Mucosa of rectum (tissue), 2 donors: ENCODE measurements at regions not wholly inside any gene's neighbourhood (a gene's known extent, or its start where the extent isn't known, plus 50 kb on each side); places are given as distances from the start of the nearest gene placed in this dataset.

Source experiments
- H3K27ac ChIP-seq, 2 donors: one replicate each; pipeline ENCODE4 v1.7.0; 2013; ENCODE audit warnings: inconsistent platforms in 2 of 2, low read depth in 2 of 2, low read length in 2 of 2
- H3K27me3 ChIP-seq, 2 donors: one replicate each; pipeline ENCODE4 v1.7.0; 2013; ENCODE audit warnings: low read length in 2 of 2; ENCODE audit not compliant: control insufficient read depth in 2 of 2, insufficient read depth in 2 of 2
- H3K36me3 ChIP-seq, 2 donors: one replicate each; pipeline ENCODE4 v1.7.0; 2013; ENCODE audit warnings: low read length in 2 of 2; ENCODE audit not compliant: control insufficient read depth in 2 of 2, insufficient read depth in 2 of 2
- H3K4me1 ChIP-seq, 2 donors: one replicate each; pipeline ENCODE4 v1.7.0; 2013; ENCODE audit warnings: low read length in 2 of 2, mild to moderate bottlenecking in 1 of 2; ENCODE audit not compliant: control insufficient read depth in 2 of 2, insufficient read depth in 2 of 2
- H3K4me3 ChIP-seq, 2 donors: one replicate each; pipeline ENCODE4 v1.7.0; 2013; ENCODE audit warnings: low read length in 2 of 2
- H3K9ac ChIP-seq, 2 donors: one replicate each; pipeline ENCODE4 v1.7.0; 2013; ENCODE audit warnings: low read length in 2 of 2, low read depth in 1 of 2, mild to moderate bottlenecking in 1 of 2
- H3K9me3 ChIP-seq, 2 donors: one replicate each; pipeline ENCODE4 v1.7.0; 2013; ENCODE audit warnings: low read length in 2 of 2; ENCODE audit not compliant: control insufficient read depth in 2 of 2
- donor health status: healthy.
- donor health status: Normal muscosa, but diverticular disease.

GRCh38 chr21:20943561-20943997 is 54.6 kb upstream of the NCAM2 start:
- Histone ChIP-seq H3K27me3 (no peaks in the 10 kb centered on the region), H3K36me3 (no peaks in the 10 kb centered on the region), H3K27ac (no peak overlapping the region), H3K9ac (no peak overlapping the region), H3K4me1 (no peaks in the 10 kb centered on the region), H3K4me3 (no peak overlapping the region), H3K9me3 (no peaks in the 10 kb centered on the region)

- Histone ChIP-seq H3K9ac (no peak overlapping the region), H3K27ac (no peak overlapping the region), H3K4me1 (no peaks in the 10 kb centered on the region), H3K36me3 (no peaks in the 10 kb centered on the region), H3K27me3 (no peaks in the 10 kb centered on the region), H3K4me3 (no peak overlapping the region), H3K9me3 (no peaks in the 10 kb centered on the region)
Observed at GRCh38 chr21:20944139-20944538, 54.1 kb upstream of the NCAM2 start.

- H3K27me3 ChIP-seq = no peaks in the 10 kb centered on the region
- H3K4me1 ChIP-seq = no peaks in the 10 kb centered on the region
- no peaks in the 10 kb centered on the region for H3K36me3 ChIP-seq
- H3K4me3 ChIP-seq = no peak overlapping the region
- no peak overlapping the region for H3K27ac ChIP-seq
- H3K9ac ChIP-seq = no peak overlapping the region
- no peaks in the 10 kb centered on the region for H3K9me3 ChIP-seq
Observed at GRCh38 chr21:20946701-20947100, 51.5 kb upstream of the NCAM2 start.
